Loucy (cell line): ENCODE measurements at regions not wholly inside any gene's neighbourhood (a gene's known extent, or its start where the extent isn't known, plus 50 kb on each side); places are given as distances from the start of the nearest gene placed in this dataset.

ENCODE experiments used
- H2AFZ ChIP-seq: fragments of 200-600 bp; sonication (generic); 2 replicates; pipeline ENCODE4 v1.6.0; 2016; ENCODE audit warnings: antibody characterized with exemption, mild to moderate bottlenecking, low read length, moderate library complexity
- H3F3A ChIP-seq: fragments of 200-600 bp; 2 replicates; pipeline ENCODE4 v1.6.0; 2016; ENCODE audit warnings: antibody characterized with exemption, low read depth, mild to moderate bottlenecking
- H3K27me3 ChIP-seq: fragments of 200-600 bp; sonication (generic); 2 replicates; pipeline ENCODE4 v1.6.1; 2014; ENCODE audit warnings: low read length, mild to moderate bottlenecking; ENCODE audit not compliant: insufficient read depth, poor library complexity, severe bottlenecking
- H3K36me3 ChIP-seq: fragments of 200-600 bp; sonication (generic); 2 replicates; pipeline ENCODE4 v1.6.1; 2016; ENCODE audit warnings: low read length; ENCODE audit not compliant: insufficient read depth
- H3K4me1 ChIP-seq: fragments of 200-600 bp; sonication (generic); 2 replicates; pipeline ENCODE4 v1.5.1; 2014; ENCODE audit warnings: low read length, mild to moderate bottlenecking; ENCODE audit not compliant: insufficient read depth, poor library complexity, severe bottlenecking
- H3K4me2 ChIP-seq: fragments of 200-600 bp; sonication (generic); 2 replicates; pipeline ENCODE4 v1.6.0; 2014; ENCODE audit warnings: antibody characterized with exemption, low read length, low read depth, mild to moderate bottlenecking; ENCODE audit not compliant: poor library complexity, severe bottlenecking
- H3K4me3 ChIP-seq: fragments of 200-600 bp; sonication (generic); 2 replicates; pipeline ENCODE4 v1.5.1; 2014; ENCODE audit warnings: low read length, mild to moderate bottlenecking, mixed read lengths; ENCODE audit not compliant: poor library complexity, severe bottlenecking
- H3K79me2 ChIP-seq: fragments of 200-600 bp; sonication (generic); 2 replicates; pipeline ENCODE4 v1.6.1; 2014; ENCODE audit warnings: low read length; ENCODE audit not compliant: insufficient read depth
- H3K9ac ChIP-seq: fragments of 200-600 bp; sonication (generic); 2 replicates; pipeline ENCODE4 v1.6.0; 2014; ENCODE audit warnings: mild to moderate bottlenecking, low read depth, low read length, moderate library complexity; ENCODE audit not compliant: poor library complexity, severe bottlenecking
- H3K9me2 ChIP-seq: fragments of 200-600 bp; sonication (generic); replicated peaks from 2 replicates; pipeline ENCODE4 v1.6.1; 2016; ENCODE audit warnings: low read depth, low read length, mixed read lengths
- H3K9me3 ChIP-seq: fragments of 200-600 bp; sonication (generic); 2 replicates; pipeline ENCODE4 v1.6.1; 2014; ENCODE audit warnings: mild to moderate bottlenecking, antibody characterized with exemption, low read length, low read depth; ENCODE audit not compliant: insufficient read depth
- H4K20me1 ChIP-seq: fragments of 200-600 bp; sonication (generic); 2 replicates; pipeline ENCODE4 v1.6.0; 2014; ENCODE audit warnings: antibody characterized with exemption, low read length, mild to moderate bottlenecking; ENCODE audit not compliant: insufficient read depth, poor library complexity, severe bottlenecking
- EZH2phosphoT487 ChIP-seq: fragments of 200-600 bp; IDR thresholded peaks from 2 replicates; pipeline ENCODE4 v1.6.1; 2018; ENCODE audit warnings: antibody characterized with exemption, mild to moderate bottlenecking, moderate library complexity, borderline replicate concordance
- TF ChIP-seq, protein P1 (sequence below): fragments of 200-600 bp; sonication (generic); conservative IDR thresholded peaks from 2 replicates; pipeline ENCODE4 v1.5.1; 2014; ENCODE audit warnings: mild to moderate bottlenecking, antibody characterized with exemption, low read length

DNA sequence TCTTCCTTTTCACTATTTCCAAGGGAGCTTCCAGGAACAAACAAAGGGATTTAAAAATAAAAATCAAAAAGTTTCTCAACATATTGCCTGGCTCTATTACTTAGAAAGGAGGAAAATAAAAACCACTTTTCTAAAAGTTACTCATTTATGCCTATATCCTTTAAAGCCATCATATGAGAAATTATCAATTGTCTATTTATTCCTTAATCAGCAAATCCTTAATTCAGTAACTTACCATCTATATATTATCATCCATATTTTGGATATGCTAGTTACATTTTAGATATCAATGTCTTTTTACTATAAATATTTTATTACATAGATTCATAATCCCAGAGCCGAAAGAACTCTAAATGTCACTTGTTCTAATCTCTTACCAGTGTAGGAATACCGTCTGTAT lies 481.5 kb upstream of the ANO5 start:
- TF ChIP-seq, protein P1, sequence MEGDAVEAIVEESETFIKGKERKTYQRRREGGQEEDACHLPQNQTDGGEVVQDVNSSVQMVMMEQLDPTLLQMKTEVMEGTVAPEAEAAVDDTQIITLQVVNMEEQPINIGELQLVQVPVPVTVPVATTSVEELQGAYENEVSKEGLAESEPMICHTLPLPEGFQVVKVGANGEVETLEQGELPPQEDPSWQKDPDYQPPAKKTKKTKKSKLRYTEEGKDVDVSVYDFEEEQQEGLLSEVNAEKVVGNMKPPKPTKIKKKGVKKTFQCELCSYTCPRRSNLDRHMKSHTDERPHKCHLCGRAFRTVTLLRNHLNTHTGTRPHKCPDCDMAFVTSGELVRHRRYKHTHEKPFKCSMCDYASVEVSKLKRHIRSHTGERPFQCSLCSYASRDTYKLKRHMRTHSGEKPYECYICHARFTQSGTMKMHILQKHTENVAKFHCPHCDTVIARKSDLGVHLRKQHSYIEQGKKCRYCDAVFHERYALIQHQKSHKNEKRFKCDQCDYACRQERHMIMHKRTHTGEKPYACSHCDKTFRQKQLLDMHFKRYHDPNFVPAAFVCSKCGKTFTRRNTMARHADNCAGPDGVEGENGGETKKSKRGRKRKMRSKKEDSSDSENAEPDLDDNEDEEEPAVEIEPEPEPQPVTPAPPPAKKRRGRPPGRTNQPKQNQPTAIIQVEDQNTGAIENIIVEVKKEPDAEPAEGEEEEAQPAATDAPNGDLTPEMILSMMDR = no peak
- no peak for TF ChIP-seq EZH2phosphoT487
- Histone ChIP-seq H3K36me3 (no peaks in the 10 kb centered on the region), H3K9me3 (no peaks in the 10 kb centered on the region)

GRCh38 chr11:21723678-21724077 lies 469.2 kb upstream of the ANO5 start:
- no peaks in the 10 kb centered on the region for H4K20me1 ChIP-seq
- no peak overlapping the region for H2AFZ ChIP-seq
- TF ChIP-seq, protein P1 = no peak
- no peak for TF ChIP-seq EZH2phosphoT487
- no peaks in the 10 kb centered on the region for H3K36me3 ChIP-seq
- H3K27me3 ChIP-seq = no peaks in the 10 kb centered on the region
- H3K79me2 ChIP-seq = no peaks in the 10 kb centered on the region
- H3K4me3 ChIP-seq = no peak overlapping the region
- no peak overlapping the region for H3K9ac ChIP-seq
- no peaks in the 10 kb centered on the region for H3F3A ChIP-seq
- H3K9me3 ChIP-seq = no peaks in the 10 kb centered on the region
- no peak overlapping the region for H3K4me2 ChIP-seq
- no peaks in the 10 kb centered on the region for H3K9me2 ChIP-seq
- H3K4me1 ChIP-seq = no peaks in the 10 kb centered on the region

More for the DNA sequence above, 481.5 kb upstream of the ANO5 start:
- Histone ChIP-seq H3K4me3 (no peak overlapping the region), H4K20me1 (no peaks in the 10 kb centered on the region), H2AFZ (no peak overlapping the region), H3K79me2 (no peaks in the 10 kb centered on the region), H3K9ac (no peak overlapping the region), H3F3A (no peaks in the 10 kb centered on the region), H3K4me1 (no peaks in the 10 kb centered on the region), H3K27me3 (no peaks in the 10 kb centered on the region), H3K9me2 (0 out of 2 replicates have a peak, but pooled peaks cover 7% of the 10 kb centered on the region), H3K4me2 (no peak overlapping the region)

DNA sequence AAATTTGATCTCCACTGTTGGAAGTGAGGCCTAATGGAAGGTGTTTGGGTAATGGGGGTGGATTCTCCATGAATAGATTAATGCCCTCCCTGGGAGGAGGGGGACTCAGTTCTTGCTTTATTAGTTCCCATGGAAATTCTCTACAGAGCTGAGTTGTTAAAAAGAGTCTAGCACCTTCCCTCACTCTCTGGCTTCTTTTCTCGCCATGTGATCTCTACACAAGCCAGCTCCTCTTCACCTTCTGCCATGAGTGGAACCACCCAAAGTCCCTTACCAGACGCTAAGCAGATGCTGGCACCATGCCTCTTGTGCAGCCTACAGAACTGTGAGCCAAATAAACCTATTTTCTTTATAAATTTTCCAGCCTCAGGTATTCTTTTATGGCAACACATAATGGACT lies 465.8 kb upstream of the ANO5 start:
- Histone ChIP-seq H3F3A (no peaks in the 10 kb centered on the region), H3K4me1 (no peaks in the 10 kb centered on the region), H3K79me2 (no peaks in the 10 kb centered on the region), H3K9me3 (no peaks in the 10 kb centered on the region), H4K20me1 (no peaks in the 10 kb centered on the region), H3K4me2 (no peak overlapping the region), H3K27me3 (no peaks in the 10 kb centered on the region), H3K9me2 (no peaks in the 10 kb centered on the region), H3K9ac (no peak overlapping the region), H3K36me3 (no peaks in the 10 kb centered on the region), H2AFZ (no peak overlapping the region), H3K4me3 (no peak overlapping the region)
- no peak for TF ChIP-seq EZH2phosphoT487
- TF ChIP-seq, protein P1 = no peak
